MM.1S (cell line): ENCODE measurements at regions not wholly inside any gene's neighbourhood (a gene's known extent, or its start where the extent isn't known, plus 50 kb on each side); places are given as distances from the start of the nearest gene placed in this dataset.

Experiments
- DNase-seq: peaks from one replicate; pipeline ENCODE4 v3.0.0-alpha.2; 2015
- H2AFZ ChIP-seq: fragments of 300-600 bp; sonication (generic); 2 replicates; pipeline ENCODE4 v1.6.0; 2016; ENCODE audit warnings: antibody characterized with exemption, low read length
- H3F3A ChIP-seq: fragments of 300-600 bp; sonication (generic); 2 replicates; pipeline ENCODE4 v1.6.1; 2016; ENCODE audit warnings: mild to moderate bottlenecking, antibody characterized with exemption, low read length, moderate library complexity, mixed read lengths; ENCODE audit not compliant: insufficient read depth
- H3K27ac ChIP-seq: fragments of 300-600 bp; sonication (generic); 2 replicates; pipeline ENCODE4 v1.5.1; 2016; ENCODE audit warnings: mild to moderate bottlenecking, low read length
- H3K27me3 ChIP-seq: fragments of 300-600 bp; sonication (generic); replicated peaks from 2 replicates; pipeline ENCODE4 v1.6.0; 2016; ENCODE audit warnings: low read length; ENCODE audit not compliant: insufficient read depth
- H3K36me3 ChIP-seq: fragments of 300-600 bp; sonication (generic); replicated peaks from 2 replicates; pipeline ENCODE4 v1.6.1; 2016; ENCODE audit warnings: mild to moderate bottlenecking, low read length, mixed read lengths; ENCODE audit not compliant: insufficient read depth
- H3K4me1 ChIP-seq: fragments of 300-600 bp; sonication (generic); 2 replicates; pipeline ENCODE4 v1.6.1; 2016; ENCODE audit warnings: low read length, mixed read lengths
- H3K4me2 ChIP-seq: fragments of 300-600 bp; sonication (generic); 2 replicates; pipeline ENCODE4 v1.6.0; 2016; ENCODE audit warnings: low read depth, low read length
- H3K4me3 ChIP-seq: fragments of 300-600 bp; sonication (generic); 2 replicates; pipeline ENCODE4 v1.5.1; 2016; ENCODE audit warnings: low read length, mixed read lengths
- H3K79me2 ChIP-seq: fragments of 300-600 bp; sonication (generic); 2 replicates; pipeline ENCODE4 v1.6.1; 2016; ENCODE audit warnings: mixed run types, low read length, mixed read lengths
- H3K9ac ChIP-seq: fragments of 300-600 bp; sonication (generic); 2 replicates; pipeline ENCODE4 v1.6.1; 2016; ENCODE audit warnings: low read length, mixed read lengths
- H3K9me2 ChIP-seq: fragments of 300-600 bp; sonication (generic); replicated peaks from 2 replicates; pipeline ENCODE4 v1.6.1; 2016; ENCODE audit warnings: mild to moderate bottlenecking, low read length, mixed read lengths; ENCODE audit not compliant: insufficient read depth
- H3K9me3 ChIP-seq: fragments of 300-600 bp; sonication (generic); replicated peaks from 2 replicates; pipeline ENCODE4 v1.6.1; 2016; ENCODE audit warnings: mild to moderate bottlenecking, low read length, mixed read lengths; ENCODE audit not compliant: insufficient read depth
- H4K20me1 ChIP-seq: fragments of 300-600 bp; sonication (generic); 2 replicates; pipeline ENCODE4 v1.6.1; 2016; ENCODE audit warnings: mild to moderate bottlenecking, low read length, moderate library complexity, mixed read lengths; ENCODE audit not compliant: insufficient read depth
- EZH2 ChIP-seq: fragments of 300-600 bp; sonication (generic); optimal IDR thresholded peaks from 2 replicates; pipeline ENCODE3; 2017; ENCODE audit warnings: low read depth, mild to moderate bottlenecking, antibody characterized with exemption, low read length, mixed read lengths
- EZH2phosphoT487 ChIP-seq: fragments of 300-600 bp; sonication (generic); IDR thresholded peaks from 2 replicates; pipeline ENCODE4 v1.6.1; 2018; ENCODE audit warnings: antibody characterized with exemption, low read length
- TF ChIP-seq, protein P1 (sequence below): fragments of 300-600 bp; sonication (generic); IDR thresholded peaks from 2 replicates; pipeline ENCODE4 v1.5.1; 2016; ENCODE audit warnings: antibody characterized with exemption, low read length, mixed read lengths

DNA sequence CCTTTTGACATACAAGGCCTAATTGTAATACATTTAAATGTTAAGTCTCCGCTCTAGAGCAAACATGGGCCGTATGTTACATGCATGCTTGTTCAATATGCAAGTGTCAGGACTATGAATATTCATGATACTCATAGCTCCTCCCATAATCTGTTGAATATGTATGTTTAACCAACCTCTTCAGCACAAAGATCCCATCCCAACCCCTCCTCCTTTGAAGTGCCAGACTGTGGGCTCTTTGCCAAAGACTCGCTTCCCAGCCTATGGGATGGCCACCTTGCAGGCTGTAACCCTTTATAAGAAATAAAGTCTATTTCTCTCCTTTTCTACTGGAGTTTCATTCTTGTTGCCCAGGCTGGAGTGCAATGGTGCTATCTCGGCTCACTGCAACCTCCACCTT, 156.2 kb downstream of the ABCC12 start:
- no peak overlapping the region for H3K27ac ChIP-seq
- no peaks in the 10 kb centered on the region for H3K27me3 ChIP-seq
- H3K9me3 ChIP-seq: no peaks in the 10 kb centered on the region
- H4K20me1 ChIP-seq: no peaks in the 10 kb centered on the region
- H3F3A ChIP-seq: no peaks in the 10 kb centered on the region
- no peak overlapping the region for H3K9ac ChIP-seq
- H3K9me2 ChIP-seq: no peaks in the 10 kb centered on the region
- no peak overlapping the region for H2AFZ ChIP-seq
- H3K4me2 ChIP-seq: no peak overlapping the region
- no peaks in the 10 kb centered on the region for H3K4me1 ChIP-seq
- H3K36me3 ChIP-seq: no peaks in the 10 kb centered on the region
- no peak overlapping the region for H3K4me3 ChIP-seq
- no peaks in the 10 kb centered on the region for H3K79me2 ChIP-seq
- DNase-seq: no peak
- TF ChIP-seq EZH2 (no peak), EZH2phosphoT487 (no peak)
- TF ChIP-seq, protein P1, sequence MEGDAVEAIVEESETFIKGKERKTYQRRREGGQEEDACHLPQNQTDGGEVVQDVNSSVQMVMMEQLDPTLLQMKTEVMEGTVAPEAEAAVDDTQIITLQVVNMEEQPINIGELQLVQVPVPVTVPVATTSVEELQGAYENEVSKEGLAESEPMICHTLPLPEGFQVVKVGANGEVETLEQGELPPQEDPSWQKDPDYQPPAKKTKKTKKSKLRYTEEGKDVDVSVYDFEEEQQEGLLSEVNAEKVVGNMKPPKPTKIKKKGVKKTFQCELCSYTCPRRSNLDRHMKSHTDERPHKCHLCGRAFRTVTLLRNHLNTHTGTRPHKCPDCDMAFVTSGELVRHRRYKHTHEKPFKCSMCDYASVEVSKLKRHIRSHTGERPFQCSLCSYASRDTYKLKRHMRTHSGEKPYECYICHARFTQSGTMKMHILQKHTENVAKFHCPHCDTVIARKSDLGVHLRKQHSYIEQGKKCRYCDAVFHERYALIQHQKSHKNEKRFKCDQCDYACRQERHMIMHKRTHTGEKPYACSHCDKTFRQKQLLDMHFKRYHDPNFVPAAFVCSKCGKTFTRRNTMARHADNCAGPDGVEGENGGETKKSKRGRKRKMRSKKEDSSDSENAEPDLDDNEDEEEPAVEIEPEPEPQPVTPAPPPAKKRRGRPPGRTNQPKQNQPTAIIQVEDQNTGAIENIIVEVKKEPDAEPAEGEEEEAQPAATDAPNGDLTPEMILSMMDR: no peak

DNA sequence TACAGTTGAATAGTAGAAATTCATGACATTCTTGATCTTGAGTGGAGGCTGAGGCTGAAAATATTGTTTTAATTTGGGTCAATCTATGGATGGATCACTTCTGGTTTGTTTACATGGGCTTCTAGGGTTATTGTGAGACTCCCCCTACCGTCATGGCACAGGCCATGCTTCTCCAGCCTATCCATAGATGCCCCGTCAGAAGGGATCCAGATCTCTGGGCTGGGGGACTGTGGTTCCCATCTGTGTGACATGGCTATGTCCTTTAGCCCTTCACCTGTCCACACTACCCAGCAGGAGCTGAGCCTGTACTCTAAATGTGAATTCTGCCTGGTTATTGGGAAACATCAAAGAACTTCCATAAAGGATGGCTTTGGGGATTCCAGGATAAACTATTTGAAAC, 160.4 kb downstream of the ABCC12 start:
- Histone ChIP-seq H3K9ac (no peak overlapping the region), H3F3A (no peaks in the 10 kb centered on the region), H3K27ac (no peak overlapping the region), H3K9me2 (no peaks in the 10 kb centered on the region), H3K36me3 (no peaks in the 10 kb centered on the region), H3K4me1 (no peaks in the 10 kb centered on the region), H2AFZ (no peak overlapping the region), H3K27me3 (no peaks in the 10 kb centered on the region), H3K4me3 (no peak overlapping the region), H3K9me3 (no peaks in the 10 kb centered on the region), H3K4me2 (no peak overlapping the region), H4K20me1 (no peaks in the 10 kb centered on the region), H3K79me2 (no peaks in the 10 kb centered on the region)
- no peak for DNase-seq
- TF ChIP-seq, protein P1: no peak
- TF ChIP-seq EZH2 (no peak), EZH2phosphoT487 (no peak)

DNA sequence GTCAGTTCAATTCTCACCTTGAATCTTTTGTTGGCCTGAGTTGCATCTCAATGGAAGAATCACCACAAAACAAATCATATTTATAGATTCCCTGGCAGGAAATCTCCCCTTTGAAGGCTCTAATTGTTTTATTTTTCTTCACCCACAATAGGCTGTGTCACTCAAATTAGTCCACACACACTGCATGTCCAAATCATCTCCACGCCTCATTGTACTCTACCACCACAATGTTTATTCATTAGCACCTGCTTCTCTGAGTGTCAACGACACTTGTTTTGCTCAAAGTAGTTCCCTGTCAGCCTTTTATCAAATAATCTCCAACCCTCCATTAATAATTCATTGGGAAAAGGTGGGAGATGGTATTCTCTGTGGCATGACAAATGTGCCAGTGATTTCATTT, 164.3 kb downstream of the ABCC12 start:
- no peaks in the 10 kb centered on the region for H3K9me2 ChIP-seq
- TF ChIP-seq EZH2phosphoT487 (no peak), EZH2 (no peak)
- TF ChIP-seq, protein P1: no peak
- H3K4me1 ChIP-seq: no peaks in the 10 kb centered on the region
- no peak for DNase-seq
- no peak overlapping the region for H3K4me3 ChIP-seq
- H2AFZ ChIP-seq: no peak overlapping the region
- no peaks in the 10 kb centered on the region for H4K20me1 ChIP-seq
- no peaks in the 10 kb centered on the region for H3K36me3 ChIP-seq
- no peaks in the 10 kb centered on the region for H3K9me3 ChIP-seq
- H3K4me2 ChIP-seq: no peak overlapping the region
- no peak overlapping the region for H3K27ac ChIP-seq
- H3K79me2 ChIP-seq: no peaks in the 10 kb centered on the region
- H3K27me3 ChIP-seq: no peaks in the 10 kb centered on the region
- no peak overlapping the region for H3K9ac ChIP-seq
- no peaks in the 10 kb centered on the region for H3F3A ChIP-seq
